GM23338 (cell line): ENCODE measurements at regions not wholly inside any gene's neighbourhood (a gene's known extent, or its start where the extent isn't known, plus 50 kb on each side); places are given as distances from the start of the nearest gene placed in this dataset.

ENCODE experiments used
- ATAC-seq: fragments of 200-7000 bp; cut with Tn5 transposase; 3 replicates; pipeline ENCODE4 v1.9.1; 2020
- DNase-seq: peaks from one replicate; pipeline ENCODE4 v3.0.0-alpha.2; 2015; ENCODE audit warnings: low spot score
- H2AFZ ChIP-seq: fragments of 200-600 bp; sonication (generic); 2 replicates; pipeline ENCODE4 v1.8.0; 2016; ENCODE audit warnings: antibody characterized with exemption, mild to moderate bottlenecking, moderate library complexity
- H3F3A ChIP-seq: fragments of 200-600 bp; sonication (generic); replicated peaks from 2 replicates; pipeline ENCODE4 v1.8.0; 2017; ENCODE audit warnings: antibody characterized with exemption, mixed run types, low read depth
- H3K27ac ChIP-seq: fragments of 200-600 bp; sonication (generic); 2 replicates; pipeline ENCODE4 v1.6.1; 2016; ENCODE audit warnings: low read depth
- H3K27me3 ChIP-seq: fragments of 200-600 bp; sonication (generic); 2 replicates; pipeline ENCODE4 v1.8.0; 2016; ENCODE audit warnings: mild to moderate bottlenecking, mixed run types, moderate library complexity; ENCODE audit not compliant: insufficient read depth
- H3K36me3 ChIP-seq: fragments of 200-600 bp; sonication (generic); 2 replicates; pipeline ENCODE4 v1.8.0; 2016; ENCODE audit warnings: mild to moderate bottlenecking; ENCODE audit not compliant: insufficient read depth
- H3K4me1 ChIP-seq: fragments of 200-600 bp; sonication (generic); 2 replicates; pipeline ENCODE4 v1.8.0; 2016; ENCODE audit warnings: mild to moderate bottlenecking, moderate library complexity; ENCODE audit not compliant: insufficient read depth
- H3K4me2 ChIP-seq: fragments of 200-600 bp; sonication (generic); 2 replicates; pipeline ENCODE4 v1.7.1; 2017; ENCODE audit warnings: mixed run types
- H3K4me3 ChIP-seq: fragments of 200-600 bp; sonication (generic); 2 replicates; pipeline ENCODE4 v1.6.1; 2016; ENCODE audit warnings: mixed run types
- H3K79me2 ChIP-seq: fragments of 200-600 bp; sonication (generic); replicated peaks from 2 replicates; pipeline ENCODE4 v1.8.0; 2017; ENCODE audit warnings: mild to moderate bottlenecking; ENCODE audit not compliant: insufficient read depth
- H3K9me2 ChIP-seq: fragments of 200-600 bp; sonication (generic); 2 replicates; pipeline ENCODE4 v1.8.0; 2017; ENCODE audit not compliant: insufficient read depth
- H4K20me1 ChIP-seq: fragments of 200-600 bp; sonication (generic); replicated peaks from 2 replicates; pipeline ENCODE4 v1.8.0; 2017; ENCODE audit warnings: mild to moderate bottlenecking; ENCODE audit not compliant: insufficient read depth
- H3K27ac Mint-ChIP-seq: 2 replicates; pipeline ENCODE4 v1.8.0; 2020; ENCODE audit warnings: inconsistent platforms, mild to moderate bottlenecking, moderate library complexity, mixed read lengths
- H3K27me3 Mint-ChIP-seq: 3 replicates; pipeline ENCODE4 v1.8.0; 2022; ENCODE audit warnings: low read depth, mild to moderate bottlenecking, moderate library complexity, mixed read lengths, inconsistent platforms; ENCODE audit not compliant: insufficient read depth, poor library complexity
- H3K36me3 Mint-ChIP-seq: 3 replicates; pipeline ENCODE4 v1.8.0; 2021; ENCODE audit warnings: low read depth, mild to moderate bottlenecking, inconsistent platforms, moderate library complexity, mixed read lengths
- H3K4me1 Mint-ChIP-seq: 3 replicates; pipeline ENCODE4 v1.8.0; 2020; ENCODE audit warnings: mild to moderate bottlenecking, inconsistent platforms, mixed read lengths
- H3K4me3 Mint-ChIP-seq: 3 replicates; pipeline ENCODE4 v1.8.0; 2021; ENCODE audit warnings: moderate library complexity, mild to moderate bottlenecking, inconsistent platforms, mixed read lengths
- H3K9me3 Mint-ChIP-seq: 3 replicates; pipeline ENCODE4 v1.8.0; 2020; ENCODE audit warnings: moderate library complexity, mild to moderate bottlenecking, inconsistent platforms, mixed read lengths
- CREB1 ChIP-seq: fragments of 250-450 bp; sonication (Bioruptor Pico); IDR thresholded peaks from 2 replicates; pipeline ENCODE4 v1.5.0; 2020; ENCODE audit warnings: low read depth, mild to moderate bottlenecking, moderate library complexity
- EZH2 ChIP-seq: fragments of 200-600 bp; sonication (generic); IDR thresholded peaks from one replicate; pipeline ENCODE4 v1.8.0; 2017; ENCODE audit warnings: antibody characterized with exemption, mild to moderate bottlenecking, low read depth; ENCODE audit not compliant: unreplicated experiment
- EZH2phosphoT487 ChIP-seq: fragments of 200-600 bp; sonication (generic); IDR thresholded peaks from one replicate; pipeline ENCODE4 v1.8.1; 2018; ENCODE audit warnings: antibody characterized with exemption; ENCODE audit not compliant: unreplicated experiment
- JUNB ChIP-seq: IDR thresholded peaks from one replicate; pipeline ENCODE4 v1.6.1; 2016; ENCODE audit warnings: antibody characterized with exemption; ENCODE audit not compliant: unreplicated experiment
- NANOG ChIP-seq: IDR thresholded peaks from 2 replicates; pipeline ENCODE4 v1.6.1; 2016; ENCODE audit warnings: antibody characterized with exemption, borderline replicate concordance
- POLR2AphosphoS5 ChIP-seq: IDR thresholded peaks from 2 replicates; pipeline ENCODE4 v1.6.1; 2016; ENCODE audit warnings: antibody characterized with exemption, low read depth
- REST ChIP-seq: IDR thresholded peaks from one replicate; pipeline ENCODE4 v1.6.1; 2018; ENCODE audit warnings: antibody characterized with exemption; ENCODE audit not compliant: unreplicated experiment
- STAT1 ChIP-seq: IDR thresholded peaks from one replicate; pipeline ENCODE4 v1.6.1; 2016; ENCODE audit warnings: antibody characterized with exemption; ENCODE audit not compliant: unreplicated experiment
- ZNF114 ChIP-seq: fragments of 250-450 bp; sonication (Bioruptor Pico); IDR thresholded peaks from 2 replicates; pipeline ENCODE4 v1.5.0; 2020; ENCODE audit warnings: mild to moderate bottlenecking, moderate library complexity
- ZNF331 ChIP-seq: fragments of 250-450 bp; sonication (Bioruptor Pico); IDR thresholded peaks from 2 replicates; pipeline ENCODE4 v1.5.0; 2020; ENCODE audit warnings: low read depth, mild to moderate bottlenecking, moderate library complexity
- TF ChIP-seq, protein P1 (sequence below): fragments of 250-450 bp; sonication (Bioruptor Pico); IDR thresholded peaks from 2 replicates; pipeline ENCODE4 v1.5.0; 2020; ENCODE audit warnings: mild to moderate bottlenecking, moderate library complexity
- TF ChIP-seq, protein P2 (sequence below), 2 experiments: fragments of 200-600 bp in 1 of 2; sonication (generic) in 1 of 2; conservative IDR thresholded peaks; 2 replicates each; pipeline versions ENCODE4 v1.5.1 to v1.6.1; 2016 to 2017; ENCODE audit warnings: antibody characterized with exemption in 2 of 2, low read depth in 2 of 2, mild to moderate bottlenecking in 2 of 2, moderate library complexity in 1 of 2
- TF ChIP-seq, protein P3 (sequence below): IDR thresholded peaks from 2 replicates; pipeline ENCODE4 v1.6.1; 2016; ENCODE audit warnings: antibody characterized with exemption

DNA sequence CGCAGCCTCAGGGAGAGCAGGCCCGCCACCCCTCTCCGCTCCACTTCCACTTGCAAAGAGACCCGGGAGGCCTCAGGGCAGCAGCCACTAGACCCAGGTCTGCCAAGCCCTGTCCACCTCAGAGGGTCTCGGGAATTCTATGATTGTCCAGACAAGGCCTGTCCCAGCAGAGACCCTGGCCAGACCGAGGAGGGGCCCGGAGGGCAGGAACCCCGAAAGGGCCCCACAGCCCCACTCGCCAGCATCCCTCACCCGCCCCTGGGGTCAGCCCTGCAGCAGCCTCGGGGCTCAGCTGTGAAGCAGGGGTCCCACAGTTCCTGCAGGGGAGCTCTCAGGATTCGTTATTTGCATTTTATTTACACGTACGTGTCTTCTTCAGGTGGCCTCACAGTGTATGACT lies 269.5 kb downstream of the EIPR1 start:
- Mint-ChIP-seq H3K9me3 (peaks cover 6% of the 10 kb centered on the region), H3K27me3 (peaks cover 21% of the 10 kb centered on the region), H3K27ac (no peak overlapping the region; the same call in 1 of the 2 replicates), H3K4me3 (no peak overlapping the region; the same call in 2 of the 3 replicates), H3K36me3 (no peaks in the 10 kb centered on the region), H3K4me1 (peaks cover 14% of the 10 kb centered on the region)
- no peak for DNase-seq
- Histone ChIP-seq H2AFZ (no peak overlapping the region), H3K27ac (no peak overlapping the region), H3F3A (peaks cover 9% of the 10 kb centered on the region), H3K36me3 (no peaks in the 10 kb centered on the region), H3K4me1 (peaks cover 6% of the 10 kb centered on the region; the same call in 1 of the 2 replicates), H3K4me2 (no peak overlapping the region), H3K4me3 (no peak overlapping the region), H3K27me3 (no peaks in the 10 kb centered on the region), H3K79me2 (no peaks in the 10 kb centered on the region), H3K9me2 (no peaks in the 10 kb centered on the region), H4K20me1 (no peaks in the 10 kb centered on the region)
- TF ChIP-seq REST (no peak), ZNF331 (no peak), STAT1 (no peak), CREB1 (CRISPR knock-in tag) (no peak), EZH2 (no peak), EZH2phosphoT487 (no peak), NANOG (no peak), JUNB (no peak), ZNF114 (no peak), POLR2AphosphoS5 (no peak)
- TF ChIP-seq, protein P1, sequence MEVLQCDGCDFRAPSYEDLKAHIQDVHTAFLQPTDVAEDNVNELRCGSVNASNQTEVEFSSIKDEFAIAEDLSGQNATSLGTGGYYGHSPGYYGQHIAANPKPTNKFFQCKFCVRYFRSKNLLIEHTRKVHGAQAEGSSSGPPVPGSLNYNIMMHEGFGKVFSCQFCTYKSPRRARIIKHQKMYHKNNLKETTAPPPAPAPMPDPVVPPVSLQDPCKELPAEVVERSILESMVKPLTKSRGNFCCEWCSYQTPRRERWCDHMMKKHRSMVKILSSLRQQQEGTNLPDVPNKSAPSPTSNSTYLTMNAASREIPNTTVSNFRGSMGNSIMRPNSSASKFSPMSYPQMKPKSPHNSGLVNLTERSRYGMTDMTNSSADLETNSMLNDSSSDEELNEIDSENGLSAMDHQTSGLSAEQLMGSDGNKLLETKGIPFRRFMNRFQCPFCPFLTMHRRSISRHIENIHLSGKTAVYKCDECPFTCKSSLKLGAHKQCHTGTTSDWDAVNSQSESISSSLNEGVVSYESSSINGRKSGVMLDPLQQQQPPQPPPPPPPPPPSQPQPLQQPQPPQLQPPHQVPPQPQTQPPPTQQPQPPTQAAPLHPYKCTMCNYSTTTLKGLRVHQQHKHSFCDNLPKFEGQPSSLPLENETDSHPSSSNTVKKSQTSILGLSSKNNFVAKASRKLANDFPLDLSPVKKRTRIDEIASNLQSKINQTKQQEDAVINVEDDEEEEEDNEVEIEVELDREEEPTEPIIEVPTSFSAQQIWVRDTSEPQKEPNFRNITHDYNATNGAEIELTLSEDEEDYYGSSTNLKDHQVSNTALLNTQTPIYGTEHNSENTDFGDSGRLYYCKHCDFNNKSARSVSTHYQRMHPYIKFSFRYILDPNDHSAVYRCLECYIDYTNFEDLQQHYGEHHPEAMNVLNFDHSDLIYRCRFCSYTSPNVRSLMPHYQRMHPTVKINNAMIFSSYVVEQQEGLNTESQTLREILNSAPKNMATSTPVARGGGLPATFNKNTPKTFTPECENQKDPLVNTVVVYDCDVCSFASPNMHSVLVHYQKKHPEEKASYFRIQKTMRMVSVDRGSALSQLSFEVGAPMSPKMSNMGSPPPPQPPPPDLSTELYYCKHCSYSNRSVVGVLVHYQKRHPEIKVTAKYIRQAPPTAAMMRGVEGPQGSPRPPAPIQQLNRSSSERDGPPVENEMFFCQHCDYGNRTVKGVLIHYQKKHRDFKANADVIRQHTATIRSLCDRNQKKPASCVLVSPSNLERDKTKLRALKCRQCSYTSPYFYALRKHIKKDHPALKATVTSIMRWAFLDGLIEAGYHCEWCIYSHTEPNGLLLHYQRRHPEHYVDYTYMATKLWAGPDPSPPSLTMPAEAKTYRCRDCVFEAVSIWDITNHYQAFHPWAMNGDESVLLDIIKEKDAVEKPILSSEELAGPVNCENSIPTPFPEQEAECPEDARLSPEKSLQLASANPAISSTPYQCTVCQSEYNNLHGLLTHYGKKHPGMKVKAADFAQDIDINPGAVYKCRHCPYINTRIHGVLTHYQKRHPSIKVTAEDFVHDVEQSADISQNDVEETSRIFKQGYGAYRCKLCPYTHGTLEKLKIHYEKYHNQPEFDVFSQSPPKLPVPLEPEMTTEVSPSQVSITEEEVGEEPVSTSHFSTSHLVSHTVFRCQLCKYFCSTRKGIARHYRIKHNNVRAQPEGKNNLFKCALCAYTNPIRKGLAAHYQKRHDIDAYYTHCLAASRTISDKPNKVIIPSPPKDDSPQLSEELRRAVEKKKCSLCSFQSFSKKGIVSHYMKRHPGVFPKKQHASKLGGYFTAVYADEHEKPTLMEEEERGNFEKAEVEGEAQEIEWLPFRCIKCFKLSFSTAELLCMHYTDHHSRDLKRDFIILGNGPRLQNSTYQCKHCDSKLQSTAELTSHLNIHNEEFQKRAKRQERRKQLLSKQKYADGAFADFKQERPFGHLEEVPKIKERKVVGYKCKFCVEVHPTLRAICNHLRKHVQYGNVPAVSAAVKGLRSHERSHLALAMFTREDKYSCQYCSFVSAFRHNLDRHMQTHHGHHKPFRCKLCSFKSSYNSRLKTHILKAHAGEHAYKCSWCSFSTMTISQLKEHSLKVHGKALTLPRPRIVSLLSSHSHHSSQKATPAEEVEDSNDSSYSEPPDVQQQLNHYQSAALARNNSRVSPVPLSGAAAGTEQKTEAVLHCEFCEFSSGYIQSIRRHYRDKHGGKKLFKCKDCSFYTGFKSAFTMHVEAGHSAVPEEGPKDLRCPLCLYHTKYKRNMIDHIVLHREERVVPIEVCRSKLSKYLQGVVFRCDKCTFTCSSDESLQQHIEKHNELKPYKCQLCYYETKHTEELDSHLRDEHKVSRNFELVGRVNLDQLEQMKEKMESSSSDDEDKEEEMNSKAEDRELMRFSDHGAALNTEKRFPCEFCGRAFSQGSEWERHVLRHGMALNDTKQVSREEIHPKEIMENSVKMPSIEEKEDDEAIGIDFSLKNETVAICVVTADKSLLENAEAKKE = no peak
- TF ChIP-seq, protein P2, sequence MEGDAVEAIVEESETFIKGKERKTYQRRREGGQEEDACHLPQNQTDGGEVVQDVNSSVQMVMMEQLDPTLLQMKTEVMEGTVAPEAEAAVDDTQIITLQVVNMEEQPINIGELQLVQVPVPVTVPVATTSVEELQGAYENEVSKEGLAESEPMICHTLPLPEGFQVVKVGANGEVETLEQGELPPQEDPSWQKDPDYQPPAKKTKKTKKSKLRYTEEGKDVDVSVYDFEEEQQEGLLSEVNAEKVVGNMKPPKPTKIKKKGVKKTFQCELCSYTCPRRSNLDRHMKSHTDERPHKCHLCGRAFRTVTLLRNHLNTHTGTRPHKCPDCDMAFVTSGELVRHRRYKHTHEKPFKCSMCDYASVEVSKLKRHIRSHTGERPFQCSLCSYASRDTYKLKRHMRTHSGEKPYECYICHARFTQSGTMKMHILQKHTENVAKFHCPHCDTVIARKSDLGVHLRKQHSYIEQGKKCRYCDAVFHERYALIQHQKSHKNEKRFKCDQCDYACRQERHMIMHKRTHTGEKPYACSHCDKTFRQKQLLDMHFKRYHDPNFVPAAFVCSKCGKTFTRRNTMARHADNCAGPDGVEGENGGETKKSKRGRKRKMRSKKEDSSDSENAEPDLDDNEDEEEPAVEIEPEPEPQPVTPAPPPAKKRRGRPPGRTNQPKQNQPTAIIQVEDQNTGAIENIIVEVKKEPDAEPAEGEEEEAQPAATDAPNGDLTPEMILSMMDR (conservative IDR thresholded peaks at IDR 0.05; ENCODE audit: low read depth in 2 of 2) = no peak
- TF ChIP-seq, protein P3, sequence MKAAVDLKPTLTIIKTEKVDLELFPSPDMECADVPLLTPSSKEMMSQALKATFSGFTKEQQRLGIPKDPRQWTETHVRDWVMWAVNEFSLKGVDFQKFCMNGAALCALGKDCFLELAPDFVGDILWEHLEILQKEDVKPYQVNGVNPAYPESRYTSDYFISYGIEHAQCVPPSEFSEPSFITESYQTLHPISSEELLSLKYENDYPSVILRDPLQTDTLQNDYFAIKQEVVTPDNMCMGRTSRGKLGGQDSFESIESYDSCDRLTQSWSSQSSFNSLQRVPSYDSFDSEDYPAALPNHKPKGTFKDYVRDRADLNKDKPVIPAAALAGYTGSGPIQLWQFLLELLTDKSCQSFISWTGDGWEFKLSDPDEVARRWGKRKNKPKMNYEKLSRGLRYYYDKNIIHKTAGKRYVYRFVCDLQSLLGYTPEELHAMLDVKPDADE = no peak
- peak; percentile 21 for ATAC-seq
